Globus pallidus (tissue), 1 donor: ENCODE measurements at regions not wholly inside any gene's neighbourhood (a gene's known extent, or its start where the extent isn't known, plus 50 kb on each side); places are given as distances from the start of the nearest gene placed in this dataset.

Experiments used
- DNase-seq: peaks from one replicate; pipeline ENCODE4 v3.0.0-alpha.2; 2015; ENCODE audit warnings: low spot score

- DNase-seq = no peak
These were observed 105.0 kb downstream of the SPRY2 start for GRCh38 chr13:80235967-80236302.

GRCh38 chr13:80235166-80235966 is 105.6 kb downstream of the SPRY2 start:
- no peak for DNase-seq

- DNase-seq = no peak
These were observed 113.3 kb downstream of the SPRY2 start for GRCh38 chr13:80227645-80228044.

GRCh38 chr13:80226645-80227044 is 114.3 kb downstream of the SPRY2 start:
- no peak for DNase-seq

- no peak for DNase-seq
These were observed 116.5 kb downstream of the SPRY2 start for GRCh38 chr13:80224468-80224867.

GRCh38 chr13:80217614-80218456 is 123.1 kb downstream of the SPRY2 start:
- DNase-seq = no peak

- DNase-seq = no peak
These were observed 125.6 kb downstream of the SPRY2 start for GRCh38 chr13:80215368-80215767.

GRCh38 chr13:80214521-80214991 is 126.4 kb downstream of the SPRY2 start:
- no peak for DNase-seq

- DNase-seq = no peak
These were observed 126.9 kb downstream of the SPRY2 start for GRCh38 chr13:80214050-80214449.

GRCh38 chr13:80213201-80213600 is 127.7 kb downstream of the SPRY2 start:
- DNase-seq = no peak

GRCh38 chr13:80211566-80211965 is 129.4 kb downstream of the SPRY2 start:
- DNase-seq = no peak

- no peak for DNase-seq
These were observed 136.3 kb downstream of the SPRY2 start for GRCh38 chr13:80204642-80205041.

GRCh38 chr13:80203496-80203895 is 137.4 kb downstream of the SPRY2 start:
- DNase-seq = no peak

- DNase-seq = no peak
These were observed 139.0 kb downstream of the SPRY2 start for GRCh38 chr13:80201694-80202468.

GRCh38 chr13:80199585-80200292 is 141.2 kb downstream of the SPRY2 start:
- DNase-seq = no peak

GRCh38 chr13:80199067-80199466 is 141.9 kb downstream of the SPRY2 start:
- DNase-seq = no peak

GRCh38 chr13:80196756-80197155 is 144.2 kb downstream of the SPRY2 start:
- no peak for DNase-seq

- no peak for DNase-seq
These were observed 145.3 kb downstream of the SPRY2 start for GRCh38 chr13:80195649-80196048.

- DNase-seq = no peak
These were observed 150.9 kb downstream of the SPRY2 start for GRCh38 chr13:80189889-80190597.

GRCh38 chr13:80180740-80181355 is 160.1 kb downstream of the SPRY2 start:
- DNase-seq = no peak

GRCh38 chr13:80177327-80177726 is 163.6 kb downstream of the SPRY2 start:
- DNase-seq = no peak
